ENCODE measurements at regions not wholly inside any gene's neighbourhood (a gene's known extent, or its start where the extent isn't known, plus 50 kb on each side); places are given as distances from the start of the nearest gene placed in this dataset.

- TF ChIP-seq POLR2AphosphoS5 (IDR thresholded peaks at IDR 0.05; ENCODE audit: borderline replicate concordance, low read depth, low read length) (no peak), EZH2 (IDR thresholded peaks at IDR 0.05) (no peak)
These were observed 133.9 kb upstream of the ARL4C start for GRCh38 chr2:234630801-234631261.
